Suprapubic skin (tissue), 4 donors: ENCODE measurements at regions not wholly inside any gene's neighbourhood (a gene's known extent, or its start where the extent isn't known, plus 50 kb on each side); places are given as distances from the start of the nearest gene placed in this dataset.

Experiments used
- CTCF ChIP-seq, 2 donors: fragments of 200-600 bp in 1 of 2; fragments of 450-650 bp in 1 of 2; sonication (generic) in 1 of 2; IDR thresholded peaks; one replicate each; pipeline ENCODE4 v1.5.1; 2016 to 2019; ENCODE audit warnings: antibody characterized with exemption in 2 of 2, mild to moderate bottlenecking in 1 of 2, moderate library complexity in 1 of 2
- EP300 ChIP-seq: sonication (generic); formaldehyde crosslinking; IDR thresholded peaks from one replicate; pipeline ENCODE4 v1.6.1; 2017; ENCODE audit warnings: antibody characterized with exemption
- POLR2A ChIP-seq, 2 donors: fragments of 450-650 bp; IDR thresholded peaks; one replicate each; pipeline ENCODE4 v1.6.1; 2017; ENCODE audit warnings: antibody characterized with exemption in 2 of 2, mild to moderate bottlenecking in 2 of 2, moderate library complexity in 2 of 2
- POLR2AphosphoS5 ChIP-seq, 3 donors: sonication (generic); formaldehyde crosslinking; IDR thresholded peaks; one replicate each; pipeline ENCODE4 v1.6.1; 2017; ENCODE audit warnings: antibody characterized with exemption in 3 of 3

GRCh38 chr4:29082684-29083083 lies 1637.5 kb upstream of the PCDH7 start:
- no peak for TF ChIP-seq POLR2A (IDR thresholded peaks at IDR 0.05)
- no peak for TF ChIP-seq CTCF (IDR thresholded peaks at IDR 0.05)
- no peak for TF ChIP-seq EP300
- TF ChIP-seq POLR2AphosphoS5 (IDR thresholded peaks at IDR 0.05): no peak
